Psoas muscle (tissue), 7 donors: ENCODE measurements at regions not wholly inside any gene's neighbourhood (a gene's known extent, or its start where the extent isn't known, plus 50 kb on each side); places are given as distances from the start of the nearest gene placed in this dataset.

Experiments
- ATAC-seq, 4 donors: fragments of 200-7000 bp; cut with Tn5 transposase; one replicate each; pipeline ENCODE4 v1.9.1; 2020; ENCODE audit warnings: moderate library complexity in 3 of 4, mild to moderate bottlenecking in 2 of 4
- DNase-seq, 2 donors: peaks; one replicate each; pipeline ENCODE4 v3.0.0-alpha.2; 2020
- H3K27ac ChIP-seq: fragments of 200-600 bp; one replicate; pipeline ENCODE4 v1.8.0; 2022
- H3K27me3 ChIP-seq, 3 donors: fragments of 200-600 bp in 1 of 3; one replicate each; pipeline versions ENCODE4 v1.6.1 to v1.8.0; 2013 to 2022; ENCODE audit warnings: low read length in 2 of 3, mild to moderate bottlenecking in 2 of 3, moderate library complexity in 1 of 3; ENCODE audit not compliant: insufficient read depth in 3 of 3
- H3K36me3 ChIP-seq, 2 donors: fragments of 200-600 bp in 1 of 2; one replicate each; pipeline versions ENCODE4 v1.6.1 to v1.8.0; 2013 to 2022; ENCODE audit warnings: low read depth in 1 of 2, mild to moderate bottlenecking in 1 of 2, moderate library complexity in 1 of 2; ENCODE audit not compliant: insufficient read depth in 1 of 2
- H3K4me1 ChIP-seq: fragments of 200-600 bp; one replicate; pipeline ENCODE4 v1.8.0; 2022
- H3K4me3 ChIP-seq: fragments of 200-600 bp; one replicate; pipeline ENCODE4 v1.8.0; 2022; ENCODE audit warnings: mild to moderate bottlenecking
- H3K9me3 ChIP-seq: fragments of 200-600 bp; one replicate; pipeline ENCODE4 v1.8.0; 2022
- WGBS, 3 donors: extraction: QIAGEN DNeasy Blood & Tissue Kit; methylation state at CpG; one replicate each; pipeline versions ENCODE4 v1.1.6 to v1.1.7; 2013; 5-methylcytosine and 5-hydroxymethylcytosine counted together
- intact Hi-C, 2 donors: fragments of 100-400 bp; cut with DNase I; formaldehyde crosslinking; loops; one replicate each; pipeline versions ENCODE4 v1.11.0 to v1.14.2; 2022
- TF ChIP-seq, protein P1 (sequence below): fragments of 200-600 bp; IDR thresholded peaks from one replicate; pipeline ENCODE4 v1.8.0; 2022; ENCODE audit warnings: antibody characterized with exemption
- donor health status: healthy with polysubstance abuse.
- donor health status: DM: no; HTN: no; CAD: no; lungs with moderate emphysema.
- donor health status: Bipolar disorder and iron deficiency.
- donor health status: healthy.
- donor health status: DM: yes; HTN: yes; CAD: no.
- donor health status: DM: no; HTN: no; CAD: no.
- donor health status: DM: yes; HTN: yes; CAD: no.

DNA sequence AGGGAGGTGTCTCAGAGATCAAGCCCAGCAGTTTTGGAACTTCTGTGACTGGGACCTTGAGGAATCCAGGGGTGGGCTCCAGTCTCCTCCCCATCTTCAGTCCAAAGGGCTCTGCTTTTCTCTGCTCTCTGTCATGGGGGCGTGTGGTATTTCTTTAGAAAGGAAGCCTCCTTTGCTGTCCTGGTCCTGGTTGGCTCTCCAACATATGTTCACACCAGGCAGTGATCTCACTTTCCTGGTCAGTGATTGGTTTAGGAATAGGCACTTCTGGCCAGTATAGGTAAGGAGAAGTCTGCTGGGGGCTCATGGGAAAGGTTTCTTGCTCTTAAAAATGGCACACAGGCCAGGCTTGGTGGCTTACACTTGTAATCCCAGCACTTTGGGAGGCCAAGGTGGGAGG is 115.5 kb upstream of the HAAO start:
- intact Hi-C loops = no loop called here
- peaks cover 17% of the 10 kb centered on the region for H3K4me1 ChIP-seq
- 89 to 94% (median 90%) methylated on average over 1 of the region's 1 CpG for WGBS, 3 donors
- no peak for DNase-seq
- TF ChIP-seq, protein P1, sequence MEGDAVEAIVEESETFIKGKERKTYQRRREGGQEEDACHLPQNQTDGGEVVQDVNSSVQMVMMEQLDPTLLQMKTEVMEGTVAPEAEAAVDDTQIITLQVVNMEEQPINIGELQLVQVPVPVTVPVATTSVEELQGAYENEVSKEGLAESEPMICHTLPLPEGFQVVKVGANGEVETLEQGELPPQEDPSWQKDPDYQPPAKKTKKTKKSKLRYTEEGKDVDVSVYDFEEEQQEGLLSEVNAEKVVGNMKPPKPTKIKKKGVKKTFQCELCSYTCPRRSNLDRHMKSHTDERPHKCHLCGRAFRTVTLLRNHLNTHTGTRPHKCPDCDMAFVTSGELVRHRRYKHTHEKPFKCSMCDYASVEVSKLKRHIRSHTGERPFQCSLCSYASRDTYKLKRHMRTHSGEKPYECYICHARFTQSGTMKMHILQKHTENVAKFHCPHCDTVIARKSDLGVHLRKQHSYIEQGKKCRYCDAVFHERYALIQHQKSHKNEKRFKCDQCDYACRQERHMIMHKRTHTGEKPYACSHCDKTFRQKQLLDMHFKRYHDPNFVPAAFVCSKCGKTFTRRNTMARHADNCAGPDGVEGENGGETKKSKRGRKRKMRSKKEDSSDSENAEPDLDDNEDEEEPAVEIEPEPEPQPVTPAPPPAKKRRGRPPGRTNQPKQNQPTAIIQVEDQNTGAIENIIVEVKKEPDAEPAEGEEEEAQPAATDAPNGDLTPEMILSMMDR = no peak
- ATAC-seq = no peak
- H3K9me3 ChIP-seq = no peaks in the 10 kb centered on the region
- H3K27me3 ChIP-seq = no peaks in the 10 kb centered on the region
- H3K4me3 ChIP-seq = no peak overlapping the region
- H3K27ac ChIP-seq = no peak overlapping the region
- H3K36me3 ChIP-seq = no peaks in the 10 kb centered on the region

DNA sequence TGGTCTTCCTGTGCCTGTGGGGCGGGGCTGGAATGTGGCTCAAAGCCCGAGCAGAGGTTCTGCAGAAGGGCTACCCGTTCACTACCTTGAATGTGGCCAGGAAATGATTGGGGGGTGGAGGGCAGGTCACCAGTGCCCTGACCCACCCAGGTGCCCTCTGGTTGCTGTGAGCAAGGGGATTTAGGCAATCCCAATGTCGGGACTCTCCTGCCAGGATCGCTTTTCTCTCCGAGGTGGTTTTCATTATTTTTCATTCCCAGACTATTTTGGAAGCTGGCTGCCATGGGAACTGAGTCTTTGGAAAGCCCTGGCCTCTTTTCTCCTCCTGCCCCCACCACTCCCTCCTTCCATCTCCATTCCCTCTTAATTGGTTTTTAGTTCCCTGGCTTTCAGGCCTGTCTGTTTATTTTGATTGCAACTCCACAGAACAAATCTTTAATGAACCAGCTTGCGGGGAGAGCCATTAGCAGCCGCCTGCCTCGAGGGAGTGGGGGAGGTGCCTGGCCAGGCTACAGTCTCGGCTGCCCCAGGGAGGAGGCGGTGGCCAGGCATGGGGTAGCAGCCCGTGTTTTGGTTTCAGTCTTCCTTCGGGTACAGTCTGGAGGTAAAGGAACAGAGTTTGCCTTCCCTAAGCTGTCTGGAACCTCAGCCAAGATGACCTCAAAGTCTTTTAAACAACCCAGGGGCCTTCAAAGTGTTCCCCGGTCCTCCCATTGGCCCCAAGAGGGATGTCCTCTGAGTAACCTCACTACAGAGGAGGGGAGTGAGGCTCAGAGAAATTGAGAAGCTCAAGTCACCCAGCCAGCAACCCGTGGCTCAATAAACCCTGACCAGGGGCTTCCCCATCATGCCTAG is 114.4 kb upstream of the HAAO start:
- TF ChIP-seq, protein P1 = no peak
- ATAC-seq = peak; percentile 48 to 65 (median 52)
- H3K4me1 ChIP-seq = peaks cover 17% of the 10 kb centered on the region
- DNase-seq = peak; percentile 57 to 77
- H3K27ac ChIP-seq = peak overlapping the region; percentile 71
- no peaks in the 10 kb centered on the region for H3K36me3 ChIP-seq
- H3K4me3 ChIP-seq = no peak overlapping the region
- 22 to 33% (median 27%) methylated on average over 15 of the region's 15 CpGs for WGBS, 3 donors
- no peaks in the 10 kb centered on the region for H3K9me3 ChIP-seq
- intact Hi-C loops = no loop called here
- no peaks in the 10 kb centered on the region for H3K27me3 ChIP-seq

DNA sequence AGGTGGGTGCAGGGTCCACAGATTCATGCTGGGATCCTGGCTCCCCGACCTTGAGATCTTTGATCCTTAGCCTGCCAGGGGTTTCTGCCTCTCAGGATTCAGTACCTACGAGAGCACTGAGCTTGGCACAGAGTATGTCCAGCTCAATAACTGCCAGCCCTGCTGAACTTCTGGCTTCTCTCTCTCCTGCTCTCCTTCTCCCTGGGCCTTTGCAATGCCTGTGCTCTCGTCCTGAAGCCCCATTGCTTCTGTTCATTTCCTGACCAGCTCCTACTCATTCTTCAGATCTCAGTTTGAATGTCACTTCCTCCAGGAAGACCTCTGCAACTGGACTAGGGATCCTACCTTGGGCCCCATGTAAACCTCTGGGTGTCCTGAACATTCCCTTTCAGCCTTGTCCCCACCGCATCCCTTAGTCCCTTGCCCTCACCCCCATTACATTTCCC is 113.8 kb upstream of the HAAO start:
- peak overlapping the region; percentile 14 for H3K4me3 ChIP-seq
- TF ChIP-seq, protein P1 = no peak
- DNase-seq (no peak), ATAC-seq (peak in 1 of 4 donors; percentile 16)
- peaks cover 17% of the 10 kb centered on the region for H3K4me1 ChIP-seq
- no peaks in the 10 kb centered on the region for H3K9me3 ChIP-seq
- H3K27ac ChIP-seq = peak overlapping the region; percentile 71
- H3K36me3 ChIP-seq = no peaks in the 10 kb centered on the region
- WGBS, 3 donors = 30 to 46% (median 32%) methylated on average over 4 of the region's 4 CpGs
- intact Hi-C loops = no loop called here
- no peaks in the 10 kb centered on the region for H3K27me3 ChIP-seq

DNA sequence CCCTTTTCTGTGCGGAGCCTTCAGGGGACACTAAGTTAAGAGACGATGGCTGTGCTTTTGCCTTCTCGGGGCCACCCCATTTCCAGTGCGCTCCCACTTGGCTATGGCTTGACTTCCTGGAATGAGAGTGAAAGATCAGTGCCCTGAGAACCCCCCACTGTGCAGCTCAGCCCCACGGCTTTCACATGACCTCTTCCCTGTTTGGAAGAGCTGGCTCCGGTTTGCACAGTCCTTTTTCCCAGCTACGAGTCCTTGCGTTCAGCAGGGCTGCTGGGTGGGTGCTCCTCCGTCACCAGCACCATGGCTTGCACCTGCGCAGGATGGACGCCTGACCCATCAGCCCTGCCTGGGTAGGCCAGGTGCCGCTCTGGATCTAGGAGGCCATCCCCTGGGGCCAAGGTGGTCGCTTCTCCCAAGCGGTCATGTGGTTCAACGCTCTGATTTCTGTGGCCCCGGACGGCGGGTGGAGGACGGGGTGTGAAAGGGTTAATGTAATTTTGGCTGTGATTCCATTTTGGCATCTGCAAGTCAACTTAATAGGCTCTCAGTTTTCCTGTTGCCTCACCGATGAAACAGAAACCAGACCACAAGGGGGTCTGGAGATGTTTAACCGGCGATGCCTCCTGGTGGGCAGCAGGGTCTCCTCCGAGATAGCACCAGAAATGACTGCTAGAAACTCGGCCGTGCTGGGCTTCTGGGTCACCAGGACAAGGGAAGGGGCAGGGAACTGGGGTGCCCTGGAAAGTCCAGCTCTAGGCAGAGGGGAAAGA is 113.1 kb upstream of the HAAO start:
- DNase-seq = peak; percentile 44 to 71
- Histone ChIP-seq H3K36me3 (no peaks in the 10 kb centered on the region), H3K27ac (peak overlapping the region; percentile 71), H3K27me3 (no peaks in the 10 kb centered on the region), H3K4me1 (peaks cover 17% of the 10 kb centered on the region), H3K9me3 (no peaks in the 10 kb centered on the region), H3K4me3 (peak overlapping the region; percentile 14)
- TF ChIP-seq, protein P1 = peak; percentile 25
- intact Hi-C loops = no loop called here
- peak; percentile 40 to 69 (median 42) for ATAC-seq
- WGBS, 3 donors = 33 to 44% (median 39%) methylated on average over 24 to 25 of the region's 25 CpGs
